IgD-negative memory B cell (primary cell): ENCODE measurements at regions not wholly inside any gene's neighbourhood (a gene's known extent, or its start where the extent isn't known, plus 50 kb on each side); places are given as distances from the start of the nearest gene placed in this dataset.
"Not testable (repeated sequence)": the region's sequence is repeated elsewhere in the genome, so short reads cannot be mapped to it uniquely, and the experiment has no call there.

Experiments
- H3K27ac Mint-ChIP-seq, 3 donors: one replicate each; pipeline ENCODE4 v1.8.0; 2020 to 2022; ENCODE audit warnings: mild to moderate bottlenecking in 3 of 3, mixed read lengths in 3 of 3, moderate library complexity in 1 of 3
- H3K27me3 Mint-ChIP-seq: one replicate; pipeline ENCODE4 v1.8.0; 2021; ENCODE audit warnings: mixed read lengths
- H3K36me3 Mint-ChIP-seq: one replicate; pipeline ENCODE4 v1.8.0; 2020; ENCODE audit warnings: mild to moderate bottlenecking, mixed read lengths
- H3K4me1 Mint-ChIP-seq, 3 donors: one replicate each; pipeline ENCODE4 v1.8.0; 2020 to 2022; ENCODE audit warnings: mixed read lengths in 3 of 3, mild to moderate bottlenecking in 1 of 3
- H3K4me3 Mint-ChIP-seq, 4 donors: one replicate each; pipeline ENCODE4 v1.8.0; 2020 to 2022; ENCODE audit warnings: mild to moderate bottlenecking in 4 of 4, mixed read lengths in 4 of 4, moderate library complexity in 3 of 4
- H3K9me3 Mint-ChIP-seq, 3 donors: one replicate each; pipeline ENCODE4 v1.8.0; 2020 to 2021; ENCODE audit warnings: mixed read lengths in 3 of 3, mild to moderate bottlenecking in 1 of 3

DNA sequence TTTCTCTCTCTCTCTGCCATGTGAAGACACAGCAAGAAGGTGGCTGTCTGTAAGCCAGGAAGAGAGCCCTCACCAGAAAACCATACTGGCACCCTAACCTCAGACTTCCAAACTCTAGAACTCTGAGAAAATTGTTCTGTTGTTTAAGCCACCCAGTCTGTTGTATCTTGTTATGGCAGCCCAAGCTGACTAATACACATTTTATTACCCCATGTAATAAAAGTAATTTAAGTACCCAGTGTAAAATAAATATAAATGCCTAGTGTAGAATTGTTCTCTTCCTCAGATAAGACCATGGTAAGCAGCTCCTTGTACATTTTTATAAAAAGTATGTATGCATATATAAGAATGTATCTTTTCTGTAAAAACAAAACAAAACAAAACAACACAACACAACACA is 119.7 kb downstream of the DTL start:
- Mint-ChIP-seq H3K4me1 (no peaks in the 10 kb centered on the region), H3K27me3 (no peaks in the 10 kb centered on the region), H3K36me3 (peaks cover 3% of the 10 kb centered on the region), H3K27ac (no peak overlapping the region), H3K4me3 (no peak overlapping the region), H3K9me3 (no peaks in the 10 kb centered on the region)

DNA sequence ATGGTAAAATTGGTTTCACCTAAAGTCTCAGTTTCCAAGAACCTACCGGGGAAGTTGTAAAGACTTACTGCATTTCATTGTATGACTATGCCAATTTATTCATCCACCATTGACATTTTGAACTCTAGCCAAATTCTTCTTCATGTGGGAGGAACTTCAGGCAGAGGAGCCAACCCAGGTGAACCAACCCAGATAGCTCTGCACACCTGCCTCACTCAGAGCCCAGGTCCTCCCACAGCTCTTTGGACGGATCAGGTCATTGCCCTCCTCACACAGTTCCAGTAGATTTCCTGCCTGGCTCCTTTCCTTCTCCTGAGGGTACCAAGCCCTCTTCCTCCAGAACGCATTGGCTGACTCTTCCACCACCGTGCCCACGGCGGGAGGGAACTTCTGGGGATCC is 121.7 kb downstream of the DTL start:
- H3K4me3 Mint-ChIP-seq = no peak overlapping the region
- H3K9me3 Mint-ChIP-seq = no peaks in the 10 kb centered on the region
- H3K36me3 Mint-ChIP-seq = peaks cover 3% of the 10 kb centered on the region
- peaks cover 0 to 2% (median under 1%) of the 10 kb centered on the region in 3 donors for H3K4me1 Mint-ChIP-seq
- no peaks in the 10 kb centered on the region for H3K27me3 Mint-ChIP-seq
- H3K27ac Mint-ChIP-seq = peak overlapping the region in 1 of 3 donors; percentile 88

- H3K4me1 Mint-ChIP-seq = peaks cover 0 to 12% (median 2%) of the 10 kb centered on the region in 3 donors
Measured at GRCh38 chr1:212158912-212159796, 123.6 kb downstream of the DTL start.

DNA sequence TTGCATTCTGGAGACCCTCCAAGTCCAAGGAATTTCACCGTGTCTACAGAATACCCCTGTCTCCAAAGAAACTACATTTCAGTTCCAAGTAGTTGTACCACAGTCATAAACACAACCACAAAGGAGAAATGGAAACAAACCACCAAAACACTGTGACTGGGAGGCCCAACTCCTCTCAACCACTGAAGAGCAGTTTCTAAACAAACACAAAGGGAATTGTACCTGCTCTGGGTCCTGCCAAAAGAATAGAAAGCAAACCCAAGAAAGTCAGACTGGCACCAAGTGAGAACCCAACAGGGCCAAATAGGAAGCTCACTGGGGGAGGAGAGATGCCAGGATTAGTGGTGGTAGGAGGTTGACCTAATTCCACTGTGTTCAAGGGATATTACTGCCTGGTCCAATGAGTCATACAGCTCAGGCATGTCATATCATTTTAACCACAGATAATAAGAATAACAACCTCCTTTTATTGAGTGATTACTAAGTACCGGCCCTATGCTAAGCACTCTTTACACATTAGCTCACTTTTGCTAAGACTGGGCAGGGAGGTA is 123.9 kb upstream of the PPP2R5A start:
- H3K4me3 Mint-ChIP-seq = no peak overlapping the region
- no peaks in the 10 kb centered on the region for H3K36me3 Mint-ChIP-seq
- no peak overlapping the region for H3K27ac Mint-ChIP-seq
- H3K9me3 Mint-ChIP-seq = no peaks in the 10 kb centered on the region
- H3K27me3 Mint-ChIP-seq = no peaks in the 10 kb centered on the region
- peaks cover 0 to 12% (median 2%) of the 10 kb centered on the region in 3 donors for H3K4me1 Mint-ChIP-seq

More at GRCh38 chr1:212158912-212159796, 123.6 kb downstream of the DTL start:
- H3K27me3 Mint-ChIP-seq = no peaks in the 10 kb centered on the region
- no peaks in the 10 kb centered on the region for H3K36me3 Mint-ChIP-seq
- peak overlapping the region in 1 of 3 donors; percentile 55 for H3K27ac Mint-ChIP-seq
- no peaks in the 10 kb centered on the region for H3K9me3 Mint-ChIP-seq
- H3K4me3 Mint-ChIP-seq = no peak overlapping the region

GRCh38 chr1:212162635-212163034 is 122.6 kb upstream of the PPP2R5A start:
- Mint-ChIP-seq H3K4me1 (peaks cover 0 to 12% (median 2%) of the 10 kb centered on the region in 3 donors), H3K27me3 (peaks cover 2% of the 10 kb centered on the region), H3K36me3 (no peaks in the 10 kb centered on the region), H3K4me3 (peak overlapping the region in 1 of 4 donors; percentile 63), H3K27ac (no peak overlapping the region), H3K9me3 (peaks cover 0 to 3% (median 0%) of the 10 kb centered on the region in 3 donors)

GRCh38 chr1:212164095-212164872 is 120.9 kb upstream of the PPP2R5A start:
- H3K36me3 Mint-ChIP-seq = no peaks in the 10 kb centered on the region
- no peak overlapping the region for H3K27ac Mint-ChIP-seq
- H3K9me3 Mint-ChIP-seq = peaks cover 0 to 3% (median 0%) of the 10 kb centered on the region in 3 donors
- H3K27me3 Mint-ChIP-seq = peaks cover 4% of the 10 kb centered on the region
- peaks cover 0 to 12% (median 2%) of the 10 kb centered on the region in 3 donors for H3K4me1 Mint-ChIP-seq
- no peak overlapping the region for H3K4me3 Mint-ChIP-seq

DNA sequence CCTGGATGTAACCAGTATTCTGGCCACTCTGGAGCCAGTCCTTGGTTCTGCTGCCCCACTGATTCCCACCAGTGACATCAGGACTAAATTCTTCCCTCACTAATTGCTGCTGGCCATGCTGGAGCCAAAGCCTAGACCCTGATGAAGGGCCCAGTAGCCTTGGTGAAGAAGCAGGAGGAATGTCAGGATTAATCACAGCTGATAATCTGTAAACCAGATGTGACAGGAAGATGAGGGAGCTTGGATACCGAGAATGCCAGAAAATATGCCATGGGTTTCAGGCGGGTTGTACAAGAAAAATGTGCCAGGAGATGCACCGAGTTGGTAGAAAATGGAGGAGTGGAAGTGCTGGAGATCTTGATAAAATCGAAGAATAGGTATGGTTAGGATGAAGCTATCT is 119.0 kb upstream of the PPP2R5A start:
- Mint-ChIP-seq H3K9me3 (peaks cover 0 to 3% (median 0%) of the 10 kb centered on the region in 3 donors), H3K36me3 (no peaks in the 10 kb centered on the region), H3K27me3 (peaks cover 4% of the 10 kb centered on the region), H3K4me3 (no peak overlapping the region), H3K27ac (no peak overlapping the region), H3K4me1 (peaks cover 0 to 12% (median 2%) of the 10 kb centered on the region in 3 donors)

DNA sequence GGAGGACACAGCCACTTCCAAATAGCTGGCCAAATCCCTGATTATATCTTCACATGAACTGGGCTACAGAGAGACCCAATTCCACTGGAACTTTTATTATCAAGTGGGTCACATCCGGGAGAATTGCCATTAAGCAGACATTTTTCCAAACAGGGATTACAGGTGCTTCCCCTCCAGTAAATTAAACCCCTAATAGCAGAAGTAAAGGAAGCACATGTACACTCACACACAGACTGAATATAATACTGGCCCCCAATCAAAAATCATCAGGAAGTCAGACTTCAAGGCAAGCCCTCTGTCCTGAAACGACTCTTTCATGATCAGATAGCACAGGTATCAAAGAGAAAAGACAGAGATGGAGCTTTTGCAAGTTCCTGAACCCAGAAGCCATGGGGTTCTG is 118.6 kb upstream of the PPP2R5A start:
- no peak overlapping the region for H3K4me3 Mint-ChIP-seq
- H3K9me3 Mint-ChIP-seq = peaks cover 0 to 3% (median 0%) of the 10 kb centered on the region in 3 donors
- H3K4me1 Mint-ChIP-seq = peaks cover 0 to 12% (median under 1%) of the 10 kb centered on the region in 3 donors
- peaks cover 4% of the 10 kb centered on the region for H3K27me3 Mint-ChIP-seq
- H3K27ac Mint-ChIP-seq = no peak overlapping the region
- H3K36me3 Mint-ChIP-seq = no peaks in the 10 kb centered on the region

DNA sequence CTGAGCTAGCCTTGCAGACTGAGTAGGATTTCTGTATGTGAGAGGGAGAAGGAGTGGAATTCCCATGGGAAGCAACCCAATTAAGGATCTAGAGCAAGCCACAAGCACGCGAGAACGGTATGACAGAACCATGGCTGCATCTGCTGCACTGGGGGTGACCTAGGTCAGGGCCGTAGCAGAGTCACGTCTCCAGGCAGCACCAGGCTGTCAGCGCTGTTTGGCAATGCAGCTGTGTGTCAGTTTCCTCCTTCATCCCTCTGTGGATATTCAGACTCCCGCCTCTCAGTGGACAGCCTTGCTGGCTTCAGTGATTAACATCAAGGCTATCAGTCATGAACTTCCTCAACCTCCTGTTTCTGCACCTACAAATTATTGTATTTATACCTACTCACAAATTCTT is 118.1 kb upstream of the PPP2R5A start:
- no peak overlapping the region for H3K27ac Mint-ChIP-seq
- H3K9me3 Mint-ChIP-seq = peaks cover 0 to 4% (median 0%) of the 10 kb centered on the region in 3 donors
- H3K4me3 Mint-ChIP-seq = no peak overlapping the region
- no peaks in the 10 kb centered on the region for H3K36me3 Mint-ChIP-seq
- peaks cover 0 to 12% (median 0%) of the 10 kb centered on the region in 3 donors for H3K4me1 Mint-ChIP-seq
- peaks cover 4% of the 10 kb centered on the region for H3K27me3 Mint-ChIP-seq

DNA sequence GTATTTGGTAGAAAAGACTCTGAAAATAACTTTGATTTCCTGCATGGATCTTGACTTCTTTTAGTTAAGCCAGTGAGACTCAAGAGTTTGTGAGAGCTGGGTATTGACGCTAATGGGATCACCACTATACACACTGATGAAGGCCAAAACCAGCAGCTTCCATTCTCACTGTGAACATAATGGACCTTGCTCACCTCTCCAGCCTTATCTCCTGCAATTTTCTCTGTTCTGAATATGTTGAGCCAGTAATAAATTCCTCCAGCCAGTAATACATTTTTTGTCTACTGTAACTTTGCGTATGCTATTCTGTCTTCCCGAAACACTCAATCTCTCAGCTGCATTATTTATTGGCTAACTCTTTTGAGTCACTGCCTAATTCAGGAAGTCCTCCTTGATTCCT is 111.6 kb upstream of the PPP2R5A start:
- Mint-ChIP-seq H3K4me1 (no peaks in the 10 kb centered on the region), H3K9me3 (peaks cover 0 to 2% (median 0%) of the 10 kb centered on the region in 3 donors), H3K36me3 (no peaks in the 10 kb centered on the region), H3K27me3 (no peaks in the 10 kb centered on the region), H3K27ac (no peak overlapping the region), H3K4me3 (no peak overlapping the region)

- not testable (repeated sequence) for H3K27ac Mint-ChIP-seq, H3K36me3 Mint-ChIP-seq, H3K9me3 Mint-ChIP-seq, H3K4me1 Mint-ChIP-seq, H3K27me3 Mint-ChIP-seq, H3K4me3 Mint-ChIP-seq
Measured at GRCh38 chr1:212174295-212174694, 110.9 kb upstream of the PPP2R5A start.

- no peaks in the 10 kb centered on the region for H3K36me3 Mint-ChIP-seq
- no peak overlapping the region for H3K4me3 Mint-ChIP-seq
- no peaks in the 10 kb centered on the region for H3K27me3 Mint-ChIP-seq
- no peaks in the 10 kb centered on the region for H3K4me1 Mint-ChIP-seq
- no peaks in the 10 kb centered on the region for H3K9me3 Mint-ChIP-seq
- no peak overlapping the region for H3K27ac Mint-ChIP-seq
Measured at GRCh38 chr1:212177542-212177941, 107.7 kb upstream of the PPP2R5A start.

DNA sequence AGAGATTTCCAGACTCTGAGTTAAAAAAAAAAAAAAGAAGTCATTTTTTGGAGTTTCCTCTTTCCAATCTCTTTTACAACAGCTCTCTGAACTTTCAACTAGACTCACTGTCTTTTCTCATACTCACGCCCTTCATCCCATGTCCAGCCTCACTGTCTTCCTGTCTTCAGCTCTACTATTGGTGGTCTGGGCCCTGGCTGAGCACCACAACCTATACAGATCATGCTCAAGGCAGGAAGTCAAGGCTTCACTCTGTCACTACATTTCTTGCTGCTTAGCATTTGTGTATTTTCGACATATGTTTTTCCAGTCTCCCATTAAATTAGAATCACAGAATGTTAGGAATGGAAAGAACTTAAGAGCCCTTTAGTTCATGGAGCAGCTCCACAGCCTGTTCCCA is 106.4 kb upstream of the PPP2R5A start:
- Mint-ChIP-seq H3K36me3 (peaks cover 1% of the 10 kb centered on the region), H3K27ac (no peak overlapping the region), H3K4me1 (no peaks in the 10 kb centered on the region), H3K9me3 (no peaks in the 10 kb centered on the region), H3K4me3 (no peak overlapping the region), H3K27me3 (no peaks in the 10 kb centered on the region)

- Mint-ChIP-seq H3K27ac (no peak overlapping the region), H3K4me1 (no peaks in the 10 kb centered on the region), H3K27me3 (no peaks in the 10 kb centered on the region), H3K4me3 (no peak overlapping the region), H3K36me3 (peaks cover 1% of the 10 kb centered on the region), H3K9me3 (no peaks in the 10 kb centered on the region)
Measured at GRCh38 chr1:212179394-212180076, 105.7 kb upstream of the PPP2R5A start.
